Panc1 (cell line): ENCODE measurements at regions not wholly inside any gene's neighbourhood (a gene's known extent, or its start where the extent isn't known, plus 50 kb on each side); places are given as distances from the start of the nearest gene placed in this dataset.

Experiments
- CTCF ChIP-seq: fragments of 450-650 bp; IDR thresholded peaks from 2 replicates; pipeline ENCODE4 v1.5.1; 2017; ENCODE audit warnings: mild to moderate bottlenecking
- POLR2AphosphoS5 ChIP-seq: IDR thresholded peaks from 2 replicates; pipeline ENCODE4 v1.6.1; 2012; ENCODE audit warnings: mild to moderate bottlenecking, low read depth, low read length, moderate library complexity
- SIN3A ChIP-seq: IDR thresholded peaks from 2 replicates; pipeline ENCODE4 v1.6.1; 2012; ENCODE audit warnings: low read depth, mild to moderate bottlenecking, low read length, moderate library complexity, borderline replicate concordance; ENCODE audit not compliant: insufficient read depth

- no peak for TF ChIP-seq CTCF
- no peak for TF ChIP-seq SIN3A
- no peak for TF ChIP-seq POLR2AphosphoS5
Observed at GRCh38 chr3:144497452-144497851, 525.8 kb downstream of the DIPK2A start.
